Activated naive CD8-positive, alpha-beta T cell treated with anti-CD3 and anti-CD28 coated beads for 36 hours (primary cell): ENCODE measurements at regions not wholly inside any gene's neighbourhood (a gene's known extent, or its start where the extent isn't known, plus 50 kb on each side); places are given as distances from the start of the nearest gene placed in this dataset.

Experiments used
- DNase-seq: peaks from one replicate; pipeline ENCODE4 v3.0.0; 2021
- H3K27ac Mint-ChIP-seq: one replicate; pipeline ENCODE4 v1.8.0; 2022; ENCODE audit warnings: mild to moderate bottlenecking, moderate library complexity, mixed read lengths
- H3K27me3 Mint-ChIP-seq: one replicate; pipeline ENCODE4 v1.8.0; 2022; ENCODE audit warnings: mild to moderate bottlenecking, mixed read lengths
- H3K36me3 Mint-ChIP-seq: one replicate; pipeline ENCODE4 v1.8.0; 2021; ENCODE audit warnings: mild to moderate bottlenecking, mixed read lengths
- H3K4me1 Mint-ChIP-seq: one replicate; pipeline ENCODE4 v1.8.0; 2021; ENCODE audit warnings: mixed read lengths
- H3K4me3 Mint-ChIP-seq: one replicate; pipeline ENCODE4 v1.8.0; 2022; ENCODE audit warnings: mild to moderate bottlenecking, moderate library complexity, mixed read lengths
- H3K9me3 Mint-ChIP-seq: one replicate; pipeline ENCODE4 v1.8.0; 2022; ENCODE audit warnings: mixed read lengths

- Mint-ChIP-seq H3K9me3 (no peaks in the 10 kb centered on the region), H3K4me3 (no peak overlapping the region), H3K36me3 (no peaks in the 10 kb centered on the region), H3K27ac (no peak overlapping the region), H3K27me3 (no peaks in the 10 kb centered on the region), H3K4me1 (no peaks in the 10 kb centered on the region)
- no peak for DNase-seq
These were observed 122.4 kb upstream of the DCLK2 start for GRCh38 chr4:149955780-149956390.

GRCh38 chr4:149956678-149957077, 121.6 kb upstream of the DCLK2 start:
- no peaks in the 10 kb centered on the region for H3K4me1 Mint-ChIP-seq
- no peak for DNase-seq

GRCh38 chr4:149961876-149962597, 116.2 kb upstream of the DCLK2 start:
- Mint-ChIP-seq H3K9me3 (no peaks in the 10 kb centered on the region), H3K27me3 (peaks cover 20% of the 10 kb centered on the region), H3K4me1 (no peaks in the 10 kb centered on the region), H3K4me3 (no peak overlapping the region), H3K36me3 (no peaks in the 10 kb centered on the region), H3K27ac (no peak overlapping the region)
- DNase-seq = no peak

More at GRCh38 chr4:149956678-149957077, 121.6 kb upstream of the DCLK2 start:
- peaks cover 1% of the 10 kb centered on the region for H3K27me3 Mint-ChIP-seq
- H3K27ac Mint-ChIP-seq = no peak overlapping the region
- no peaks in the 10 kb centered on the region for H3K36me3 Mint-ChIP-seq
- no peaks in the 10 kb centered on the region for H3K9me3 Mint-ChIP-seq
- no peak overlapping the region for H3K4me3 Mint-ChIP-seq

- no peak overlapping the region for H3K4me3 Mint-ChIP-seq
- peaks cover 26% of the 10 kb centered on the region for H3K27me3 Mint-ChIP-seq
- no peaks in the 10 kb centered on the region for H3K9me3 Mint-ChIP-seq
- H3K36me3 Mint-ChIP-seq = no peaks in the 10 kb centered on the region
- no peak for DNase-seq
- no peaks in the 10 kb centered on the region for H3K4me1 Mint-ChIP-seq
- H3K27ac Mint-ChIP-seq = no peak overlapping the region
These were observed 114.0 kb upstream of the DCLK2 start for GRCh38 chr4:149964001-149964796.

GRCh38 chr4:149965206-149965605, 113.0 kb upstream of the DCLK2 start:
- Mint-ChIP-seq H3K36me3 (no peaks in the 10 kb centered on the region), H3K27ac (no peak overlapping the region), H3K4me1 (no peaks in the 10 kb centered on the region), H3K27me3 (peaks cover 26% of the 10 kb centered on the region), H3K9me3 (no peaks in the 10 kb centered on the region), H3K4me3 (no peak overlapping the region)
- DNase-seq = no peak

GRCh38 chr4:149972407-149972806, 105.8 kb upstream of the DCLK2 start:
- no peak overlapping the region for H3K4me3 Mint-ChIP-seq
- no peak overlapping the region for H3K27ac Mint-ChIP-seq
- H3K27me3 Mint-ChIP-seq = peaks cover 28% of the 10 kb centered on the region
- no peak for DNase-seq
- H3K36me3 Mint-ChIP-seq = no peaks in the 10 kb centered on the region
- no peaks in the 10 kb centered on the region for H3K9me3 Mint-ChIP-seq
- H3K4me1 Mint-ChIP-seq = no peaks in the 10 kb centered on the region

GRCh38 chr4:149973181-149973580, 105.1 kb upstream of the DCLK2 start:
- no peaks in the 10 kb centered on the region for H3K9me3 Mint-ChIP-seq

GRCh38 chr4:149975172-149975571, 103.1 kb upstream of the DCLK2 start:
- no peak overlapping the region for H3K27ac Mint-ChIP-seq
- no peaks in the 10 kb centered on the region for H3K9me3 Mint-ChIP-seq
- no peak overlapping the region for H3K4me3 Mint-ChIP-seq
- no peak for DNase-seq
- no peaks in the 10 kb centered on the region for H3K4me1 Mint-ChIP-seq
- H3K36me3 Mint-ChIP-seq = no peaks in the 10 kb centered on the region
- H3K27me3 Mint-ChIP-seq = peaks cover 21% of the 10 kb centered on the region

More at GRCh38 chr4:149973181-149973580, 105.1 kb upstream of the DCLK2 start:
- DNase-seq = no peak
- Mint-ChIP-seq H3K27me3 (peaks cover 28% of the 10 kb centered on the region), H3K4me1 (no peaks in the 10 kb centered on the region), H3K36me3 (no peaks in the 10 kb centered on the region), H3K27ac (no peak overlapping the region), H3K4me3 (no peak overlapping the region)

- no peak for DNase-seq
- no peak overlapping the region for H3K27ac Mint-ChIP-seq
- H3K36me3 Mint-ChIP-seq = no peaks in the 10 kb centered on the region
- H3K4me1 Mint-ChIP-seq = no peaks in the 10 kb centered on the region
- H3K4me3 Mint-ChIP-seq = no peak overlapping the region
- H3K9me3 Mint-ChIP-seq = no peaks in the 10 kb centered on the region
- no peaks in the 10 kb centered on the region for H3K27me3 Mint-ChIP-seq
These were observed 98.0 kb upstream of the DCLK2 start for GRCh38 chr4:149980121-149980682.

- no peaks in the 10 kb centered on the region for H3K36me3 Mint-ChIP-seq
- peak; percentile 39 for DNase-seq
- H3K27me3 Mint-ChIP-seq = no peaks in the 10 kb centered on the region
- H3K4me3 Mint-ChIP-seq = no peak overlapping the region
- no peaks in the 10 kb centered on the region for H3K9me3 Mint-ChIP-seq
- H3K27ac Mint-ChIP-seq = no peak overlapping the region
- peaks cover 3% of the 10 kb centered on the region for H3K4me1 Mint-ChIP-seq
These were observed 97.3 kb upstream of the DCLK2 start for GRCh38 chr4:149980941-149981340.

GRCh38 chr4:149983401-149983800, 94.8 kb upstream of the DCLK2 start:
- H3K9me3 Mint-ChIP-seq = no peaks in the 10 kb centered on the region
- no peaks in the 10 kb centered on the region for H3K36me3 Mint-ChIP-seq
- DNase-seq = no peak
- H3K4me1 Mint-ChIP-seq = peaks cover 8% of the 10 kb centered on the region
- no peak overlapping the region for H3K4me3 Mint-ChIP-seq
- no peak overlapping the region for H3K27ac Mint-ChIP-seq
- peaks cover 8% of the 10 kb centered on the region for H3K27me3 Mint-ChIP-seq

GRCh38 chr4:149983931-149984330, 94.3 kb upstream of the DCLK2 start:
- H3K36me3 Mint-ChIP-seq = no peaks in the 10 kb centered on the region
- peaks cover 8% of the 10 kb centered on the region for H3K27me3 Mint-ChIP-seq
- H3K27ac Mint-ChIP-seq = no peak overlapping the region
- H3K4me3 Mint-ChIP-seq = no peak overlapping the region
- DNase-seq = no peak
- H3K9me3 Mint-ChIP-seq = no peaks in the 10 kb centered on the region
- H3K4me1 Mint-ChIP-seq = peaks cover 8% of the 10 kb centered on the region

GRCh38 chr4:149985981-149986380, 92.3 kb upstream of the DCLK2 start:
- no peak for DNase-seq
- Mint-ChIP-seq H3K27me3 (peaks cover 12% of the 10 kb centered on the region), H3K4me1 (peaks cover 8% of the 10 kb centered on the region), H3K27ac (no peak overlapping the region), H3K9me3 (no peaks in the 10 kb centered on the region), H3K36me3 (no peaks in the 10 kb centered on the region), H3K4me3 (no peak overlapping the region)

- Mint-ChIP-seq H3K4me3 (no peak overlapping the region), H3K4me1 (peaks cover 8% of the 10 kb centered on the region), H3K27me3 (peaks cover 12% of the 10 kb centered on the region), H3K27ac (peak overlapping the region; percentile 25), H3K9me3 (no peaks in the 10 kb centered on the region), H3K36me3 (no peaks in the 10 kb centered on the region)
- no peak for DNase-seq
These were observed 91.3 kb upstream of the DCLK2 start for GRCh38 chr4:149986917-149987316.
